ENCODE measurements at regions not wholly inside any gene's neighbourhood (a gene's known extent, or its start where the extent isn't known, plus 50 kb on each side); places are given as distances from the start of the nearest gene placed in this dataset.

DNA sequence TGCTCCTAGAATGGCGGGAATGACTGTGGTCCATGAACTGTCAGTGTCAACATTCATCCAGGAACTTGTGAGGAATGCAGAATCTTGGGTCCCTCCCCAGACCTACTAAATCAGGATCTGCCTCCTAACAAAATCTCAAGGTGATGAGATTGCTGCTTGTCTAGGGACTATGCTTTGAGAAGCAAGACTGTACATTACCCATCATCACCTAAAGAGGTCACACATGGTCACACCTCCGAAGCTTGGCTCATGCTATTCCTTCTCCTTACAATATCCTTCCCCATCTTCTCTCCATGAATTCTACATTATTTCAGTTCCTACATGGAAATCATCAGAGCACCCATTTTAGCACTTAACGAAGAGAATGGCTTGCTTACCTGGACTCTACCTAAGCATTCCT lies 102.3 kb upstream of the JARID2 start:
- TF ChIP-seq, protein P1, sequence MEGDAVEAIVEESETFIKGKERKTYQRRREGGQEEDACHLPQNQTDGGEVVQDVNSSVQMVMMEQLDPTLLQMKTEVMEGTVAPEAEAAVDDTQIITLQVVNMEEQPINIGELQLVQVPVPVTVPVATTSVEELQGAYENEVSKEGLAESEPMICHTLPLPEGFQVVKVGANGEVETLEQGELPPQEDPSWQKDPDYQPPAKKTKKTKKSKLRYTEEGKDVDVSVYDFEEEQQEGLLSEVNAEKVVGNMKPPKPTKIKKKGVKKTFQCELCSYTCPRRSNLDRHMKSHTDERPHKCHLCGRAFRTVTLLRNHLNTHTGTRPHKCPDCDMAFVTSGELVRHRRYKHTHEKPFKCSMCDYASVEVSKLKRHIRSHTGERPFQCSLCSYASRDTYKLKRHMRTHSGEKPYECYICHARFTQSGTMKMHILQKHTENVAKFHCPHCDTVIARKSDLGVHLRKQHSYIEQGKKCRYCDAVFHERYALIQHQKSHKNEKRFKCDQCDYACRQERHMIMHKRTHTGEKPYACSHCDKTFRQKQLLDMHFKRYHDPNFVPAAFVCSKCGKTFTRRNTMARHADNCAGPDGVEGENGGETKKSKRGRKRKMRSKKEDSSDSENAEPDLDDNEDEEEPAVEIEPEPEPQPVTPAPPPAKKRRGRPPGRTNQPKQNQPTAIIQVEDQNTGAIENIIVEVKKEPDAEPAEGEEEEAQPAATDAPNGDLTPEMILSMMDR (IDR thresholded peaks at IDR 0.05): no peak
- no peak for TF ChIP-seq POLR2A (IDR thresholded peaks at IDR 0.05)

Measured in body of pancreas (tissue), 4 donors.